ENCODE measurements at regions not wholly inside any gene's neighbourhood (a gene's known extent, or its start where the extent isn't known, plus 50 kb on each side); places are given as distances from the start of the nearest gene placed in this dataset.
A peak's percentile ranks its signal among the peaks of the same experiment; 100 is the strongest.

- Histone ChIP-seq H3K4me1 (ENCODE audit: insufficient read depth, low read length) (no peaks in the 10 kb centered on the region), H4K20me1 (ENCODE audit: insufficient read depth, low read length) (no peaks in the 10 kb centered on the region), H3K79me2 (ENCODE audit: insufficient read depth, low read length) (no peaks in the 10 kb centered on the region), H3K4me2 (ENCODE audit: low read depth, low read length) (no peak overlapping the region), H3K27me3 (ENCODE audit: control insufficient read depth in 1 of 2, insufficient read depth in 2 of 2, low read length in 2 of 2) (no peaks in the 10 kb centered on the region), H3K9me3 (ENCODE audit: low read length) (no peaks in the 10 kb centered on the region), H3K9ac (ENCODE audit: insufficient read depth, low read depth, low read length) (no peak overlapping the region), H3K4me3 (replicated peaks in 1 of 3; ENCODE audit: insufficient read depth in 1 of 3, low read depth in 2 of 3, low read length in 3 of 3) (no peak overlapping the region), H3K27ac (ENCODE audit: extremely low read length, insufficient read depth, low read length) (no peak overlapping the region), H2AFZ (ENCODE audit: low read length) (no peak overlapping the region), H3K36me3 (replicated peaks in 1 of 2; ENCODE audit: control insufficient read depth in 1 of 2, insufficient read depth in 2 of 2, low read length in 2 of 2) (no peaks in the 10 kb centered on the region)
- ChIA-PET CTCF (ENCODE audit: low intra/inter-chr PET ratio, low total read pairs) (no interaction called here), POLR2A (no interaction called here)
- WGBS (ENCODE audit: low lambda C conversion rate), result under 1% methylated on average over 4 of the region's 4 CpGs
- in situ Hi-C loops (cut with HindIII; ENCODE audit: extremely low pct_ligation_motif_present, low pct_unique_long_range_greater_than_20kb), result no loop called here
- no peak for ATAC-seq
- no peak for FAIRE-seq
- no peak for DNase-seq (ENCODE audit: low spot score)
- intact Hi-C loops (cut with micrococcal nuclease; ENCODE audit: unreplicated experiment), result no loop called here
- TF ChIP-seq ZNF83 (CRISPR knock-in tag; IDR thresholded peaks at IDR 0.05; ENCODE audit: borderline replicate concordance), result no peak
- BruUV-seq (replicated peaks), result no TSS peak
These were observed 89.5 kb downstream of the ALX1 start for GRCh38 chr12:85369365-85370154.

DNA sequence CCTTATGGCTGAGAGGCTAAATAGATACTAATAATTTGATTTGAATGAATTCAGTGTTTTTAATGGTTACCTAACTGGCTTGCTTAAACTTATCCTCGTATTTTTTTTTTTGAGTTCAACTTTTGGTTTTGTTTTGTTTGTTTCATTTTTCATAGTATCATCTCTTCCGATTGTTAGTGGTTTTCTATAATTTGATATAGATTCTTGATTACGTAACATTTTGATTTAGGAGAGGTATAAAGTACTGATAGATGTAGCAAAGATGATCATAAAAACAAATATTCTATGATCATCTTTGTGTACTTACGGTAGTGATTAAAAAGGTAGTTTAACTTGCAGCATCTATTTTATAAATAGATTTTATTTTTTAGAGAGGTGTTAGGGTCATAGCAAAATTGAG, 93.0 kb downstream of the ALX1 start:
- Histone ChIP-seq H3K4me1 (ENCODE audit: insufficient read depth, low read length) (peaks cover 5% of the 10 kb centered on the region; the same call in 1 of the 2 replicates), H3K27me3 (ENCODE audit: control insufficient read depth in 1 of 2, insufficient read depth in 2 of 2, low read length in 2 of 2) (no peaks in the 10 kb centered on the region), H3K27ac (ENCODE audit: extremely low read length, insufficient read depth, low read length) (no peak overlapping the region), H3K4me3 (replicated peaks in 1 of 3; ENCODE audit: insufficient read depth in 1 of 3, low read depth in 2 of 3, low read length in 3 of 3) (no peak overlapping the region), H3K4me2 (ENCODE audit: low read depth, low read length) (no peak overlapping the region), H4K20me1 (ENCODE audit: insufficient read depth, low read length) (no peaks in the 10 kb centered on the region), H3K36me3 (replicated peaks in 1 of 2; ENCODE audit: control insufficient read depth in 1 of 2, insufficient read depth in 2 of 2, low read length in 2 of 2) (no peaks in the 10 kb centered on the region), H3K9me3 (ENCODE audit: low read length) (no peaks in the 10 kb centered on the region), H2AFZ (ENCODE audit: low read length) (no peak overlapping the region), H3K79me2 (ENCODE audit: insufficient read depth, low read length) (no peaks in the 10 kb centered on the region), H3K9ac (ENCODE audit: insufficient read depth, low read depth, low read length) (no peak overlapping the region)
- BruUV-seq (replicated peaks), result no TSS peak
- TF ChIP-seq CEBPB (IDR thresholded peaks at IDR 0.05; ENCODE audit: borderline replicate concordance, low read depth, low read length), result peak; percentile 16; the same call in 1 of the 2 replicates
- TF ChIP-seq, protein P1, sequence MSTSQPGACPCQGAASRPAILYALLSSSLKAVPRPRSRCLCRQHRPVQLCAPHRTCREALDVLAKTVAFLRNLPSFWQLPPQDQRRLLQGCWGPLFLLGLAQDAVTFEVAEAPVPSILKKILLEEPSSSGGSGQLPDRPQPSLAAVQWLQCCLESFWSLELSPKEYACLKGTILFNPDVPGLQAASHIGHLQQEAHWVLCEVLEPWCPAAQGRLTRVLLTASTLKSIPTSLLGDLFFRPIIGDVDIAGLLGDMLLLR (CRISPR knock-in tag; IDR thresholded peaks at IDR 0.05), result no peak
- ATAC-seq (no peak), FAIRE-seq (no peak), DNase-seq (ENCODE audit: low spot score) (no peak)
- intact Hi-C loops (cut with micrococcal nuclease; ENCODE audit: unreplicated experiment), result no loop called here
- ChIA-PET POLR2A (no interaction called here), CTCF (ENCODE audit: low intra/inter-chr PET ratio, low total read pairs) (no interaction called here)
- WGBS (ENCODE audit: low lambda C conversion rate), result 23% methylated on average over 4 of the region's 4 CpGs
- in situ Hi-C loops (cut with HindIII; ENCODE audit: extremely low pct_ligation_motif_present, low pct_unique_long_range_greater_than_20kb), result no loop called here

Data from HepG2 (cell line).